GM21390 (cell line): ENCODE measurements at regions not wholly inside any gene's neighbourhood (a gene's known extent, or its start where the extent isn't known, plus 50 kb on each side); places are given as distances from the start of the nearest gene placed in this dataset.
A peak's percentile ranks its signal among the peaks of the same experiment; 100 is the strongest.

Experiments used
- ATAC-seq: cut with Tn5 transposase; IDR thresholded peaks from one replicate; pipeline ENCODE4 v1.9.1; 2021; ENCODE audit not compliant: unreplicated experiment

- no peak for ATAC-seq
These were observed 803.0 kb upstream of the KLHL1 start for GRCh38 chr13:70911286-70911685.

- no peak for ATAC-seq
These were observed 800.5 kb upstream of the KLHL1 start for GRCh38 chr13:70908795-70909194.

GRCh38 chr13:70905035-70905434 lies 796.8 kb upstream of the KLHL1 start:
- ATAC-seq, result no peak

GRCh38 chr13:70896136-70896535 lies 787.9 kb upstream of the KLHL1 start:
- peak; percentile 47 for ATAC-seq

- no peak for ATAC-seq
These were observed 787.3 kb upstream of the KLHL1 start for GRCh38 chr13:70895599-70895998.

GRCh38 chr13:70894258-70894657 lies 786.0 kb upstream of the KLHL1 start:
- no peak for ATAC-seq

- peak; percentile 80 for ATAC-seq
These were observed 785.6 kb upstream of the KLHL1 start for GRCh38 chr13:70893832-70894231.

- ATAC-seq, result no peak
These were observed 782.0 kb upstream of the KLHL1 start for GRCh38 chr13:70890289-70890688.

GRCh38 chr13:70889163-70889562 lies 780.9 kb upstream of the KLHL1 start:
- no peak for ATAC-seq

- no peak for ATAC-seq
These were observed 775.9 kb upstream of the KLHL1 start for GRCh38 chr13:70884196-70884595.

- no peak for ATAC-seq
These were observed 766.4 kb upstream of the KLHL1 start for GRCh38 chr13:70874636-70875035.

GRCh38 chr13:70864731-70865130 lies 756.5 kb upstream of the KLHL1 start:
- ATAC-seq, result no peak

- ATAC-seq, result no peak
These were observed 748.5 kb upstream of the KLHL1 start for GRCh38 chr13:70856711-70857110.

GRCh38 chr13:70856025-70856424 lies 747.8 kb upstream of the KLHL1 start:
- no peak for ATAC-seq

GRCh38 chr13:70849222-70849621 lies 741.0 kb upstream of the KLHL1 start:
- ATAC-seq, result no peak

- ATAC-seq, result no peak
These were observed 736.3 kb upstream of the KLHL1 start for GRCh38 chr13:70844391-70845108.

GRCh38 chr13:70842062-70842644 lies 733.9 kb upstream of the KLHL1 start:
- ATAC-seq, result no peak

- ATAC-seq, result no peak
These were observed 733.2 kb upstream of the KLHL1 start for GRCh38 chr13:70841240-70842061.

- no peak for ATAC-seq
These were observed 727.1 kb upstream of the KLHL1 start for GRCh38 chr13:70835371-70835770.

- peak; percentile 65 for ATAC-seq
These were observed 721.5 kb upstream of the KLHL1 start for GRCh38 chr13:70829748-70830147.

GRCh38 chr13:70817576-70817975 lies 709.3 kb upstream of the KLHL1 start:
- ATAC-seq, result no peak

- no peak for ATAC-seq
These were observed 708.6 kb upstream of the KLHL1 start for GRCh38 chr13:70816853-70817252.
